HepG2 (cell line): ENCODE measurements at regions not wholly inside any gene's neighbourhood (a gene's known extent, or its start where the extent isn't known, plus 50 kb on each side); places are given as distances from the start of the nearest gene placed in this dataset.

Source experiments
- ATAC-seq: fragments of 200-7000 bp; cut with Tn5 transposase; 3 replicates; pipeline ENCODE4 v1.9.1; 2020; ENCODE audit warnings: mild to moderate bottlenecking, moderate library complexity
- BruUV-seq: library from RNA; stranded (reverse); fragments of 400-500 nt; replicated peaks from 2 replicates; lab custom pipeline; 2021; lab: Mats Ljungman, UMichigan
- CTCF ChIA-PET: fragments of 300-600 bp; formaldehyde crosslinking; extraction: SDS; loops from one replicate; lab custom pipeline; 2021; ENCODE audit warnings: low total read pairs, inconsistent platforms, low intra/inter-chr PET ratio; lab: Yijun Ruan, JAX
- POLR2A ChIA-PET: fragments of 350-600 bp; sonication (Branson Sonifier 250); formaldehyde crosslinking; loops from one replicate; lab custom pipeline; 2020; ENCODE audit warnings: antibody characterized with exemption, inconsistent platforms; lab: Yijun Ruan, JAX
- DNase-seq: peaks from one replicate; pipeline ENCODE4 v3.0.0-alpha.2; 2015; ENCODE audit warnings: low spot score
- FAIRE-seq: peaks from 3 replicates; lab custom pipeline; 2011; peaks lifted over from hg19 to GRCh38; lab: Jason Lieb, UNC
- H2AFZ ChIP-seq: one replicate; pipeline ENCODE4 v1.6.1; 2011; ENCODE audit warnings: low read length, inconsistent platforms
- H3K27ac ChIP-seq: fragments of 300-600 bp; 3 replicates; pipeline ENCODE4 v1.8.0; 2011; ENCODE audit warnings: mixed run types, mild to moderate bottlenecking, mixed read lengths, low read length, inconsistent platforms; ENCODE audit not compliant: insufficient read depth; ENCODE audit errors: extremely low read length
- H3K27me3 ChIP-seq, 2 experiments: fragments of 200-600 bp in 1 of 2; 2 replicates in 1 of 2; 3 replicates in 1 of 2; pipeline versions ENCODE4 v1.6.0 to v1.8.0; 2011; ENCODE audit warnings: low read length in 2 of 2, mild to moderate bottlenecking in 2 of 2, moderate library complexity in 2 of 2, inconsistent platforms in 1 of 2; ENCODE audit not compliant: insufficient read depth in 2 of 2, control insufficient read depth in 1 of 2
- H3K36me3 ChIP-seq, 2 experiments: fragments of 200-600 bp in 1 of 2; replicated peaks in 1 of 2; 2 replicates in 1 of 2; 3 replicates in 1 of 2; pipeline versions ENCODE4 v1.5.1 to v1.8.0; 2011; ENCODE audit warnings: low read length in 2 of 2, inconsistent platforms in 1 of 2; ENCODE audit not compliant: insufficient read depth in 2 of 2, control insufficient read depth in 1 of 2
- H3K4me1 ChIP-seq: 2 replicates; pipeline ENCODE4 v1.5.1; 2012; ENCODE audit warnings: low read length, inconsistent platforms; ENCODE audit not compliant: insufficient read depth
- H3K4me2 ChIP-seq: 2 replicates; pipeline ENCODE4 v1.6.0; 2011; ENCODE audit warnings: low read depth, low read length, inconsistent platforms
- H3K4me3 ChIP-seq, 3 experiments: fragments of 200-600 bp in 1 of 3; sonication (generic), shearing (Covaris generic) in 1 of 3; replicated peaks in 1 of 3; 2 replicates each; pipeline ENCODE4 v1.5.1; 2011 to 2016; ENCODE audit warnings: low read length in 3 of 3, inconsistent platforms in 2 of 3, low read depth in 2 of 3, mild to moderate bottlenecking in 2 of 3, control low read depth in 1 of 3, mixed read lengths in 1 of 3; ENCODE audit not compliant: insufficient read depth in 1 of 3
- H3K79me2 ChIP-seq: one replicate; pipeline ENCODE4 v1.6.1; 2011; ENCODE audit warnings: low read length, inconsistent platforms; ENCODE audit not compliant: insufficient read depth
- H3K9ac ChIP-seq: 2 replicates; pipeline ENCODE4 v1.6.0; 2011; ENCODE audit warnings: mild to moderate bottlenecking, low read depth, low read length, inconsistent platforms; ENCODE audit not compliant: insufficient read depth
- H3K9me3 ChIP-seq: 2 replicates; pipeline ENCODE4 v1.5.1; 2012; ENCODE audit warnings: mild to moderate bottlenecking, low read length
- H4K20me1 ChIP-seq: 2 replicates; pipeline ENCODE4 v1.6.0; 2011; ENCODE audit warnings: inconsistent platforms, mild to moderate bottlenecking, low read length, moderate library complexity; ENCODE audit not compliant: insufficient read depth
- ARNT ChIP-seq: fragments of 450-650 bp; IDR thresholded peaks from 2 replicates; pipeline ENCODE4 v1.6.1; 2017
- CEBPB ChIP-seq: IDR thresholded peaks from 2 replicates; pipeline ENCODE4 v1.6.1; 2011; ENCODE audit warnings: low read depth, low read length, improper control_type of control experiment, borderline replicate concordance
- GLI4 ChIP-seq: sonication (generic); formaldehyde crosslinking; IDR thresholded peaks from 2 replicates; pipeline ENCODE4 v1.5.1; 2020; ENCODE audit warnings: missing genetic modification reagents, mild to moderate bottlenecking, moderate library complexity, borderline replicate concordance
- HCFC1 ChIP-seq: fragments of 150-350 bp; IDR thresholded peaks from 2 replicates; pipeline ENCODE4 v1.6.1; 2014; ENCODE audit warnings: low read depth, low read length
- HNRNPH1 ChIP-seq: fragments of 200-400 bp; formaldehyde crosslinking; optimal IDR thresholded peaks from 2 replicates; pipeline ENCODE3; 2017; ENCODE audit warnings: mild to moderate bottlenecking, low read depth, low read length
- KMT2B ChIP-seq: IDR thresholded peaks from 2 replicates; pipeline ENCODE4 v1.6.1; 2016; ENCODE audit warnings: missing genetic modification reagents, missing compliant biosample characterization
- MTF1 ChIP-seq: sonication (generic); formaldehyde crosslinking; IDR thresholded peaks from 2 replicates; pipeline ENCODE4 v1.5.0; 2020; ENCODE audit warnings: missing genetic modification reagents
- NAIF1 ChIP-seq: sonication (generic); formaldehyde crosslinking; IDR thresholded peaks from 2 replicates; pipeline ENCODE4 v1.5.0; 2020; ENCODE audit warnings: mild to moderate bottlenecking, missing genetic modification reagents, borderline replicate concordance
- NCOA2 ChIP-seq: sonication (generic); formaldehyde crosslinking; IDR thresholded peaks from 2 replicates; pipeline ENCODE4 v1.8.0; 2022; ENCODE audit warnings: inconsistent platforms
- NFIC ChIP-seq: IDR thresholded peaks from 2 replicates; pipeline ENCODE4 v1.6.1; 2012; ENCODE audit warnings: mild to moderate bottlenecking, low read length, inconsistent platforms
- SALL2 ChIP-seq: sonication (generic); formaldehyde crosslinking; IDR thresholded peaks from 2 replicates; pipeline ENCODE4 v1.8.1; 2023; ENCODE audit warnings: mild to moderate bottlenecking, missing genetic modification reagents, inconsistent platforms
- SP1 ChIP-seq, 2 experiments: fragments of 450-650 bp in 1 of 2; sonication (generic) in 1 of 2; formaldehyde crosslinking in 1 of 2; IDR thresholded peaks; 2 replicates each; pipeline versions ENCODE4 v1.4.0 to v1.6.1; 2016 to 2020; ENCODE audit warnings: missing genetic modification reagents in 1 of 2
- TOE1 ChIP-seq: sonication (generic); formaldehyde crosslinking; IDR thresholded peaks from 2 replicates; pipeline ENCODE4 v1.4.0; 2020; ENCODE audit warnings: mild to moderate bottlenecking, missing genetic modification reagents
- TOPORS ChIP-seq: sonication (generic); formaldehyde crosslinking; IDR thresholded peaks from 2 replicates; pipeline ENCODE4 v1.8.0; 2023; ENCODE audit warnings: mild to moderate bottlenecking, missing genetic modification reagents
- YEATS2 ChIP-seq: sonication (generic); formaldehyde crosslinking; IDR thresholded peaks from 2 replicates; pipeline ENCODE4 v1.4.0; 2020; ENCODE audit warnings: missing genetic modification reagents, borderline replicate concordance
- ZBTB1 ChIP-seq: sonication (generic); formaldehyde crosslinking; IDR thresholded peaks from 2 replicates; pipeline ENCODE4 v1.4.0; 2020; ENCODE audit warnings: missing genetic modification reagents, borderline replicate concordance
- ZNF232 ChIP-seq: sonication (generic); formaldehyde crosslinking; IDR thresholded peaks from 2 replicates; pipeline ENCODE4 v1.4.0; 2020; ENCODE audit warnings: missing genetic modification reagents, borderline replicate concordance
- ZNF557 ChIP-seq: sonication (generic); formaldehyde crosslinking; IDR thresholded peaks from 2 replicates; pipeline ENCODE4 v1.4.0; 2020; ENCODE audit warnings: missing genetic modification reagents
- ZNF577 ChIP-seq: sonication (generic); formaldehyde crosslinking; IDR thresholded peaks from 2 replicates; pipeline ENCODE4 v1.4.0; 2020; ENCODE audit warnings: mild to moderate bottlenecking, low read depth, missing genetic modification reagents, borderline replicate concordance
- ZNF614 ChIP-seq: IDR thresholded peaks from 2 replicates; pipeline ENCODE4 v1.6.1; 2018; ENCODE audit warnings: missing biosample characterization, missing genetic modification reagents, inconsistent platforms, borderline replicate concordance
- WGBS: methylation state at CpG from one replicate; pipeline ENCODE4 v1.1.6; 2017; ENCODE audit warnings: low lambda C conversion rate; 5-methylcytosine and 5-hydroxymethylcytosine counted together
- in situ Hi-C: cut with HindIII; loops from 2 replicates; pipeline ENCODE4 v1.10.0; 2017; ENCODE audit warnings: low pct_unique_long_range_greater_than_20kb; ENCODE audit not compliant: extremely low pct_ligation_motif_present
- intact Hi-C: fragments of 100-400 bp; cut with micrococcal nuclease; formaldehyde crosslinking; loops from one replicate; pipeline ENCODE4 v1.10.0; 2022; ENCODE audit not compliant: unreplicated experiment
- TF ChIP-seq, protein P1 (sequence below): sonication (generic); formaldehyde crosslinking; IDR thresholded peaks from 2 replicates; pipeline ENCODE4 v1.5.0; 2020; ENCODE audit warnings: mild to moderate bottlenecking, missing genetic modification reagents
- TF ChIP-seq, protein P2 (sequence below): sonication (generic); formaldehyde crosslinking; IDR thresholded peaks from 2 replicates; pipeline ENCODE4 v1.8.0; 2022; ENCODE audit warnings: mild to moderate bottlenecking, missing genetic modification reagents

DNA sequence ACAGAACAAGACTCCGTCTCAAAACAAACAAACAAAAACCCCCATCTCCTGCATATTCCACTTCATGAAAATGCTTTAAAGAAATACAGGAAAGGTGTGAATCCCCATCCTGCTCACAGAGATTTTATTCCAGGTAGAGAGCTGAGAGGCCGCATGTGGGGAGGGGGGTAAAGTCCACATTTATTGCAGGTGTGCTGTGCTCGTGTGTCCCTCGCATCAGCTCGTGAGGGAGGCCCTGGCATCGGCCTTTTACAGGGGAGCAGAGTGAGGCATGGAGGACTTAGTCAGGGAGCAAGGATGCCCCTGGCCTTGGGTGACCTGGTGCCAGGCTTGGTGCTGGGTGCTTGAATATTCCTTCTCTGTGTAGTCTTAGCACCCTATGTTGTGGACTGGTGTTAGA, 413.5 kb upstream of the C2CD4B start (continued):
- TF ChIP-seq, protein P1, sequence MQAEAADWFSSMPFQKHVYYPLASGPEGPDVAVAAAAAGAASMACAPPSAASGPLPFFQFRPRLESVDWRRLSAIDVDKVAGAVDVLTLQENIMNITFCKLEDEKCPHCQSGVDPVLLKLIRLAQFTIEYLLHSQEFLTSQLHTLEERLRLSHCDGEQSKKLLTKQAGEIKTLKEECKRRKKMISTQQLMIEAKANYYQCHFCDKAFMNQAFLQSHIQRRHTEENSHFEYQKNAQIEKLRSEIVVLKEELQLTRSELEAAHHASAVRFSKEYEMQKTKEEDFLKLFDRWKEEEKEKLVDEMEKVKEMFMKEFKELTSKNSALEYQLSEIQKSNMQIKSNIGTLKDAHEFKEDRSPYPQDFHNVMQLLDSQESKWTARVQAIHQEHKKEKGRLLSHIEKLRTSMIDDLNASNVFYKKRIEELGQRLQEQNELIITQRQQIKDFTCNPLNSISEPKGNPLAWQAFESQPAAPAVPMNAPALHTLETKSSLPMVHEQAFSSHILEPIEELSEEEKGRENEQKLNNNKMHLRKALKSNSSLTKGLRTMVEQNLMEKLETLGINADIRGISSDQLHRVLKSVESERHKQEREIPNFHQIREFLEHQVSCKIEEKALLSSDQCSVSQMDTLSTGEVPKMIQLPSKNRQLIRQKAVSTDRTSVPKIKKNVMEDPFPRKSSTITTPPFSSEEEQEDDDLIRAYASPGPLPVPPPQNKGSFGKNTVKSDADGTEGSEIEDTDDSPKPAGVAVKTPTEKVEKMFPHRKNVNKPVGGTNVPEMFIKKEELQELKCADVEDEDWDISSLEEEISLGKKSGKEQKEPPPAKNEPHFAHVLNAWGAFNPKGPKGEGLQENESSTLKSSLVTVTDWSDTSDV (CRISPR knock-in tag): no peak
- TF ChIP-seq NFIC: no peak
- no peak for TF ChIP-seq NCOA2 (CRISPR knock-in tag)

DNA sequence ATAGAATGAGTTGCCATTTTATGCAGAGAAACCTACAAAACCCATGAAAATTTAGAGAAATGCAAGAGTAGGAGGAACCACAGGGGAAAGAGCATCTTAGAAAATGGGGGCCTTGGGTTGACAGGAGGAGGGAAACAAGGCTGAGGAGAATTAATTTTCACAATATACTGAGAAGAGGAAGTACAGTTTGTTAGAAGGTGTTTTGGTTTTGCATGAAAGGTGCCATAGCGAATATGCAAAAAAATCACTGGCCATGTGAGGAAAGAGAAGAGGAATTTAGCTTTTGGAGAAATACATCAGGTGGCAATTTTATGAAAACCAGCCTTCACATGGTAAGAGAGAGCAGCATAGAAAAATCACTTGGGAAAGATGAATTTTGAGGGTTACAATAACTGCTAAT, 413.9 kb upstream of the C2CD4B start:
- H2AFZ ChIP-seq: no peak overlapping the region
- FAIRE-seq: no peak
- BruUV-seq: no TSS peak
- TF ChIP-seq HNRNPH1 (no peak), CEBPB (no peak), MTF1 (CRISPR knock-in tag) (no peak), ZBTB1 (CRISPR knock-in tag) (no peak), HCFC1 (no peak), TOE1 (CRISPR knock-in tag) (no peak), NAIF1 (no peak), TOPORS (CRISPR knock-in tag) (no peak), SP1 (IDR thresholded peaks at IDR 0.05) (no peak), SP1 (CRISPR knock-in tag; IDR thresholded peaks at IDR 0.05) (no peak), ZNF557 (CRISPR knock-in tag) (no peak), ZNF232 (CRISPR knock-in tag) (no peak), GLI4 (no peak), KMT2B (CRISPR knock-in tag) (no peak), ZNF577 (no peak), ARNT (no peak), SALL2 (CRISPR knock-in tag) (no peak), YEATS2 (CRISPR knock-in tag) (no peak), ZNF614 (CRISPR knock-in tag) (no peak)
- TF ChIP-seq, protein P2, sequence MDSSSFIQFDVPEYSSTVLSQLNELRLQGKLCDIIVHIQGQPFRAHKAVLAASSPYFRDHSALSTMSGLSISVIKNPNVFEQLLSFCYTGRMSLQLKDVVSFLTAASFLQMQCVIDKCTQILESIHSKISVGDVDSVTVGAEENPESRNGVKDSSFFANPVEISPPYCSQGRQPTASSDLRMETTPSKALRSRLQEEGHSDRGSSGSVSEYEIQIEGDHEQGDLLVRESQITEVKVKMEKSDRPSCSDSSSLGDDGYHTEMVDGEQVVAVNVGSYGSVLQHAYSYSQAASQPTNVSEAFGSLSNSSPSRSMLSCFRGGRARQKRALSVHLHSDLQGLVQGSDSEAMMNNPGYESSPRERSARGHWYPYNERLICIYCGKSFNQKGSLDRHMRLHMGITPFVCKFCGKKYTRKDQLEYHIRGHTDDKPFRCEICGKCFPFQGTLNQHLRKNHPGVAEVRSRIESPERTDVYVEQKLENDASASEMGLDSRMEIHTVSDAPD: no peak
- WGBS: 95% methylated on average over 1 of the region's 1 CpG
- H3K4me1 ChIP-seq: no peaks in the 10 kb centered on the region
- ChIA-PET POLR2A (no interaction called here), CTCF (no interaction called here)
- no peaks in the 10 kb centered on the region for H3K9me3 ChIP-seq
- no peak overlapping the region for H3K9ac ChIP-seq
- no peaks in the 10 kb centered on the region for H4K20me1 ChIP-seq
- H3K4me3 ChIP-seq: no peak overlapping the region
- H3K27ac ChIP-seq: no peak overlapping the region
- no peak overlapping the region for H3K4me2 ChIP-seq
- no peaks in the 10 kb centered on the region for H3K79me2 ChIP-seq
- intact Hi-C loops: no loop called here
- in situ Hi-C loops: no loop called here
- ATAC-seq: no peak
- DNase-seq: no peak
- no peaks in the 10 kb centered on the region for H3K27me3 ChIP-seq
- no peaks in the 10 kb centered on the region for H3K36me3 ChIP-seq
